NB4 (cell line): ENCODE measurements at regions not wholly inside any gene's neighbourhood (a gene's known extent, or its start where the extent isn't known, plus 50 kb on each side); places are given as distances from the start of the nearest gene placed in this dataset.

Experiments used
- POLR2A ChIP-seq: IDR thresholded peaks from 2 replicates; pipeline ENCODE4 v1.6.1; 2011; ENCODE audit warnings: mild to moderate bottlenecking; ENCODE audit not compliant: insufficient read length; ENCODE audit errors: extremely low read depth
- TF ChIP-seq, protein P1 (sequence below): IDR thresholded peaks from one replicate; pipeline ENCODE4 v1.5.1; 2012; ENCODE audit warnings: low read depth, low read length
- TF ChIP-seq, protein P2 (sequence below): IDR thresholded peaks from 2 replicates; pipeline ENCODE4 v1.6.1; 2011; ENCODE audit warnings: low read depth, low read length

DNA sequence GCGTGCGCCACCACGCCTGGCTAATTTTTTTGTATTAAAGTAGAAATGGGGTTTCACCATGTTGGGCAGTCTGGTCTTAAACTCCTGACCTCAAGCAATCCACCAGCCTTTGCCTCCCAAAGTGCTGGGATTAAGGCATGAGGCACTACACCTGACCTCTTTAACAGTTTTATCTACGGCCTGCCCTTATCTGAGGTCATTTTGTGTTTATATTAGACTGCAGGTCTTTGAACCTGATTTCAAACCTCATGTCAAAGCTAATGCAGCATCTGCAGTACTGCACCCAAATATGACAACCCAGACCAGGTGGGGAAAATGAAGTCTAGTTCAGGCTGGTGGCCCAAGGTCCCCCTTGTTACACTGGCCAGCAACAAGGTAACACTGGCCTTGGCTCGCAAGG is 89.3 kb upstream of the ARMC2 start:
- TF ChIP-seq, protein P1, sequence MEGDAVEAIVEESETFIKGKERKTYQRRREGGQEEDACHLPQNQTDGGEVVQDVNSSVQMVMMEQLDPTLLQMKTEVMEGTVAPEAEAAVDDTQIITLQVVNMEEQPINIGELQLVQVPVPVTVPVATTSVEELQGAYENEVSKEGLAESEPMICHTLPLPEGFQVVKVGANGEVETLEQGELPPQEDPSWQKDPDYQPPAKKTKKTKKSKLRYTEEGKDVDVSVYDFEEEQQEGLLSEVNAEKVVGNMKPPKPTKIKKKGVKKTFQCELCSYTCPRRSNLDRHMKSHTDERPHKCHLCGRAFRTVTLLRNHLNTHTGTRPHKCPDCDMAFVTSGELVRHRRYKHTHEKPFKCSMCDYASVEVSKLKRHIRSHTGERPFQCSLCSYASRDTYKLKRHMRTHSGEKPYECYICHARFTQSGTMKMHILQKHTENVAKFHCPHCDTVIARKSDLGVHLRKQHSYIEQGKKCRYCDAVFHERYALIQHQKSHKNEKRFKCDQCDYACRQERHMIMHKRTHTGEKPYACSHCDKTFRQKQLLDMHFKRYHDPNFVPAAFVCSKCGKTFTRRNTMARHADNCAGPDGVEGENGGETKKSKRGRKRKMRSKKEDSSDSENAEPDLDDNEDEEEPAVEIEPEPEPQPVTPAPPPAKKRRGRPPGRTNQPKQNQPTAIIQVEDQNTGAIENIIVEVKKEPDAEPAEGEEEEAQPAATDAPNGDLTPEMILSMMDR: no peak
- no peak for TF ChIP-seq POLR2A
- TF ChIP-seq, protein P2, sequence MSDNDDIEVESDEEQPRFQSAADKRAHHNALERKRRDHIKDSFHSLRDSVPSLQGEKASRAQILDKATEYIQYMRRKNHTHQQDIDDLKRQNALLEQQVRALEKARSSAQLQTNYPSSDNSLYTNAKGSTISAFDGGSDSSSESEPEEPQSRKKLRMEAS: no peak
